ENCODE measurements at regions not wholly inside any gene's neighbourhood (a gene's known extent, or its start where the extent isn't known, plus 50 kb on each side); places are given as distances from the start of the nearest gene placed in this dataset.

GRCh38 chr3:171986176-171986575 is 53.2 kb upstream of the FNDC3B start:
- TF ChIP-seq EZH2phosphoT487 (IDR thresholded peaks at IDR 0.05; ENCODE audit: low read length), result no peak
- no peak for TF ChIP-seq CTCF (IDR thresholded peaks at IDR 0.05; ENCODE audit: low read length)
